Stimulated activated naive CD8-positive, alpha-beta T cell treated with anti-CD3 and anti-CD28 coated beads, Interleukin-15, Interleukin-2, amounts not matched to agents 100 ng/mL and 50 ng/mL, for 24 hours (primary cell): ENCODE measurements at regions not wholly inside any gene's neighbourhood (a gene's known extent, or its start where the extent isn't known, plus 50 kb on each side); places are given as distances from the start of the nearest gene placed in this dataset.

Experiments
- H3K27ac Mint-ChIP-seq: one replicate; pipeline ENCODE4 v1.8.0; 2021; ENCODE audit warnings: mild to moderate bottlenecking, mixed read lengths
- H3K27me3 Mint-ChIP-seq: one replicate; pipeline ENCODE4 v1.8.0; 2021; ENCODE audit warnings: mixed read lengths
- H3K36me3 Mint-ChIP-seq: one replicate; pipeline ENCODE4 v1.8.0; 2021; ENCODE audit warnings: low read depth, mixed read lengths
- H3K4me1 Mint-ChIP-seq: one replicate; pipeline ENCODE4 v1.8.0; 2021; ENCODE audit warnings: low read depth, mixed read lengths
- H3K4me3 Mint-ChIP-seq: one replicate; pipeline ENCODE4 v1.8.0; 2021; ENCODE audit warnings: mild to moderate bottlenecking, mixed read lengths
- H3K9me3 Mint-ChIP-seq: one replicate; pipeline ENCODE4 v1.8.0; 2021; ENCODE audit warnings: mixed read lengths

- H3K4me3 Mint-ChIP-seq: no peak overlapping the region
- no peaks in the 10 kb centered on the region for H3K27me3 Mint-ChIP-seq
- no peak overlapping the region for H3K27ac Mint-ChIP-seq
- no peaks in the 10 kb centered on the region for H3K36me3 Mint-ChIP-seq
- no peaks in the 10 kb centered on the region for H3K4me1 Mint-ChIP-seq
- no peaks in the 10 kb centered on the region for H3K9me3 Mint-ChIP-seq
Measured at GRCh38 chr5:130985776-130986175, 179.3 kb downstream of the HINT1 start.

GRCh38 chr5:130981663-130982062 lies 183.4 kb downstream of the HINT1 start:
- no peak overlapping the region for H3K27ac Mint-ChIP-seq
- peaks cover 5% of the 10 kb centered on the region for H3K27me3 Mint-ChIP-seq
- no peaks in the 10 kb centered on the region for H3K4me1 Mint-ChIP-seq
- H3K36me3 Mint-ChIP-seq: no peaks in the 10 kb centered on the region
- H3K9me3 Mint-ChIP-seq: no peaks in the 10 kb centered on the region
- H3K4me3 Mint-ChIP-seq: no peak overlapping the region

GRCh38 chr5:130978475-130978874 lies 186.6 kb downstream of the HINT1 start:
- Mint-ChIP-seq H3K36me3 (no peaks in the 10 kb centered on the region), H3K9me3 (no peaks in the 10 kb centered on the region), H3K27me3 (peaks cover 5% of the 10 kb centered on the region), H3K4me3 (no peak overlapping the region), H3K4me1 (no peaks in the 10 kb centered on the region), H3K27ac (no peak overlapping the region)

GRCh38 chr5:130976493-130976892 lies 188.6 kb downstream of the HINT1 start:
- Mint-ChIP-seq H3K27ac (no peak overlapping the region), H3K36me3 (no peaks in the 10 kb centered on the region), H3K27me3 (peaks cover 5% of the 10 kb centered on the region), H3K4me3 (no peak overlapping the region), H3K4me1 (no peaks in the 10 kb centered on the region), H3K9me3 (no peaks in the 10 kb centered on the region)

- no peak overlapping the region for H3K4me3 Mint-ChIP-seq
Measured at GRCh38 chr5:130975847-130976246, 189.2 kb downstream of the HINT1 start.

GRCh38 chr5:130975299-130975698 lies 189.8 kb downstream of the HINT1 start:
- Mint-ChIP-seq H3K9me3 (no peaks in the 10 kb centered on the region), H3K4me3 (no peak overlapping the region), H3K4me1 (no peaks in the 10 kb centered on the region), H3K27me3 (peaks cover 5% of the 10 kb centered on the region), H3K27ac (no peak overlapping the region), H3K36me3 (no peaks in the 10 kb centered on the region)

More at GRCh38 chr5:130975847-130976246, 189.2 kb downstream of the HINT1 start:
- Mint-ChIP-seq H3K4me1 (no peaks in the 10 kb centered on the region), H3K9me3 (no peaks in the 10 kb centered on the region), H3K27me3 (peaks cover 5% of the 10 kb centered on the region), H3K27ac (no peak overlapping the region), H3K36me3 (no peaks in the 10 kb centered on the region)

- H3K4me1 Mint-ChIP-seq: no peaks in the 10 kb centered on the region
- no peak overlapping the region for H3K27ac Mint-ChIP-seq
- H3K4me3 Mint-ChIP-seq: no peak overlapping the region
- peaks cover 2% of the 10 kb centered on the region for H3K27me3 Mint-ChIP-seq
- H3K9me3 Mint-ChIP-seq: no peaks in the 10 kb centered on the region
- H3K36me3 Mint-ChIP-seq: no peaks in the 10 kb centered on the region
Measured at GRCh38 chr5:130974021-130974683, 190.9 kb downstream of the HINT1 start.

- Mint-ChIP-seq H3K4me3 (no peak overlapping the region), H3K27me3 (no peaks in the 10 kb centered on the region), H3K9me3 (peaks cover 7% of the 10 kb centered on the region), H3K27ac (no peak overlapping the region), H3K36me3 (no peaks in the 10 kb centered on the region), H3K4me1 (no peaks in the 10 kb centered on the region)
Measured at GRCh38 chr5:130966990-130967525, 198.0 kb downstream of the HINT1 start.

- H3K27me3 Mint-ChIP-seq: no peaks in the 10 kb centered on the region
Measured at GRCh38 chr5:130965920-130966319, 199.1 kb downstream of the HINT1 start.

GRCh38 chr5:130965360-130965759 lies 199.7 kb downstream of the HINT1 start:
- no peaks in the 10 kb centered on the region for H3K36me3 Mint-ChIP-seq
- H3K4me1 Mint-ChIP-seq: no peaks in the 10 kb centered on the region
- no peak overlapping the region for H3K4me3 Mint-ChIP-seq
- H3K9me3 Mint-ChIP-seq: peaks cover 8% of the 10 kb centered on the region
- no peak overlapping the region for H3K27ac Mint-ChIP-seq
- no peaks in the 10 kb centered on the region for H3K27me3 Mint-ChIP-seq

More at GRCh38 chr5:130965920-130966319, 199.1 kb downstream of the HINT1 start:
- H3K36me3 Mint-ChIP-seq: no peaks in the 10 kb centered on the region
- peaks cover 8% of the 10 kb centered on the region for H3K9me3 Mint-ChIP-seq
- no peaks in the 10 kb centered on the region for H3K4me1 Mint-ChIP-seq
- no peak overlapping the region for H3K27ac Mint-ChIP-seq
- no peak overlapping the region for H3K4me3 Mint-ChIP-seq

- Mint-ChIP-seq H3K4me3 (no peak overlapping the region), H3K9me3 (peaks cover 8% of the 10 kb centered on the region), H3K27ac (no peak overlapping the region), H3K36me3 (no peaks in the 10 kb centered on the region), H3K4me1 (no peaks in the 10 kb centered on the region), H3K27me3 (no peaks in the 10 kb centered on the region)
Measured at GRCh38 chr5:130964231-130965202, 200.5 kb downstream of the HINT1 start.

GRCh38 chr5:130963798-130964197 lies 201.3 kb downstream of the HINT1 start:
- H3K4me3 Mint-ChIP-seq: no peak overlapping the region
- H3K27ac Mint-ChIP-seq: no peak overlapping the region
- no peaks in the 10 kb centered on the region for H3K27me3 Mint-ChIP-seq
- peaks cover 8% of the 10 kb centered on the region for H3K9me3 Mint-ChIP-seq
- H3K36me3 Mint-ChIP-seq: no peaks in the 10 kb centered on the region
- H3K4me1 Mint-ChIP-seq: no peaks in the 10 kb centered on the region

GRCh38 chr5:130957151-130957550 lies 207.9 kb downstream of the HINT1 start:
- H3K9me3 Mint-ChIP-seq: peaks cover 9% of the 10 kb centered on the region
- H3K4me1 Mint-ChIP-seq: no peaks in the 10 kb centered on the region
- H3K27ac Mint-ChIP-seq: no peak overlapping the region
- H3K36me3 Mint-ChIP-seq: no peaks in the 10 kb centered on the region
- H3K27me3 Mint-ChIP-seq: no peaks in the 10 kb centered on the region
- no peak overlapping the region for H3K4me3 Mint-ChIP-seq

GRCh38 chr5:130955041-130955440 lies 210.0 kb downstream of the HINT1 start:
- Mint-ChIP-seq H3K27ac (no peak overlapping the region), H3K4me3 (no peak overlapping the region), H3K36me3 (no peaks in the 10 kb centered on the region), H3K9me3 (peaks cover 7% of the 10 kb centered on the region), H3K4me1 (no peaks in the 10 kb centered on the region), H3K27me3 (no peaks in the 10 kb centered on the region)

GRCh38 chr5:130954336-130954735 lies 210.7 kb downstream of the HINT1 start:
- Mint-ChIP-seq H3K27me3 (no peaks in the 10 kb centered on the region), H3K4me1 (no peaks in the 10 kb centered on the region), H3K36me3 (no peaks in the 10 kb centered on the region), H3K4me3 (no peak overlapping the region), H3K27ac (no peak overlapping the region), H3K9me3 (peaks cover 7% of the 10 kb centered on the region)
